C4-2B (cell line): ENCODE measurements at regions not wholly inside any gene's neighbourhood (a gene's known extent, or its start where the extent isn't known, plus 50 kb on each side); places are given as distances from the start of the nearest gene placed in this dataset.

ENCODE experiments used
- H3K27ac ChIP-seq: fragments of 450-650 bp; 2 replicates; pipeline ENCODE4 v1.5.1; 2017
- ZFX ChIP-seq: fragments of 450-650 bp; IDR thresholded peaks from 2 replicates; pipeline ENCODE4 v1.6.1; 2017
- TF ChIP-seq, protein P1 (sequence below): fragments of 450-650 bp; conservative IDR thresholded peaks from 2 replicates; pipeline ENCODE4 v1.5.1; 2017; ENCODE audit warnings: mild to moderate bottlenecking

DNA sequence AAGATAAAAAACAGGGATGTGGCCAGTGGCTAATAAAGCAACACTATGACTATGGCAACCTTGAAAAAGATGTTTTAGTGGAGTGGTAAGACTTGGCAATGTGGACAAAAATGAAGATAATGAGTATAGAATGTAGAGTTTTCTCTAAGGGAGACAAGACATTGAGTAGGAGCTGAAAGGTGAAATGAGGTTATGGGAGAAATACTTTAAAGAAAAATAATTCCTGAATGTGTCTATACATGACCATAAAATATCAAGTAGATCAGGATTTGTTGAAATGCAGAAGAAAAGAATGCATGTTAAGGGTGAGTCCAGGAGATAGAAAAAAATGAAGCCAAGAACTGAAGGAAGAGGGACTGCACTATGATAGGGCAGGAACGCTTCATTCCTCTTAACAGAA lies 101.6 kb upstream of the CARD18 start:
- TF ChIP-seq, protein P1, sequence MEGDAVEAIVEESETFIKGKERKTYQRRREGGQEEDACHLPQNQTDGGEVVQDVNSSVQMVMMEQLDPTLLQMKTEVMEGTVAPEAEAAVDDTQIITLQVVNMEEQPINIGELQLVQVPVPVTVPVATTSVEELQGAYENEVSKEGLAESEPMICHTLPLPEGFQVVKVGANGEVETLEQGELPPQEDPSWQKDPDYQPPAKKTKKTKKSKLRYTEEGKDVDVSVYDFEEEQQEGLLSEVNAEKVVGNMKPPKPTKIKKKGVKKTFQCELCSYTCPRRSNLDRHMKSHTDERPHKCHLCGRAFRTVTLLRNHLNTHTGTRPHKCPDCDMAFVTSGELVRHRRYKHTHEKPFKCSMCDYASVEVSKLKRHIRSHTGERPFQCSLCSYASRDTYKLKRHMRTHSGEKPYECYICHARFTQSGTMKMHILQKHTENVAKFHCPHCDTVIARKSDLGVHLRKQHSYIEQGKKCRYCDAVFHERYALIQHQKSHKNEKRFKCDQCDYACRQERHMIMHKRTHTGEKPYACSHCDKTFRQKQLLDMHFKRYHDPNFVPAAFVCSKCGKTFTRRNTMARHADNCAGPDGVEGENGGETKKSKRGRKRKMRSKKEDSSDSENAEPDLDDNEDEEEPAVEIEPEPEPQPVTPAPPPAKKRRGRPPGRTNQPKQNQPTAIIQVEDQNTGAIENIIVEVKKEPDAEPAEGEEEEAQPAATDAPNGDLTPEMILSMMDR = no peak
- no peak for TF ChIP-seq ZFX
- no peak overlapping the region for H3K27ac ChIP-seq

DNA sequence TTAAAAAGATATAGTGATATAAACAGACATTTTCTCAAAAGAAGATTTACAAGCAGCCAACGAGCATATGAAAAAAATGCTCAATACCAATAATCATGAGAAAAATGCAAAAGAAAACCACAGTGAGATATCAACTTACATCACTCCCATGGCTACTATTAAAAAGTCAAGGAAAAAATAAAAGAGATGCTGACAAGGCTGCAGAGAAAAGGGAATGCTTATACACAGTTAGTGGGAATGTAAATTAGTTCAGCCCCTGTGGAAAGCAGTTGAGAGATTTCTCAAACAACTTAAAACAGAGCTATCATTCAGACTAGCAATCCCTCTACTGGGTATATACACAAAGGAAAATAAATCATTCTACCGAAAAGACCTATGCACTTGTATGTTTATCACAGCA lies 97.1 kb upstream of the CARD18 start:
- H3K27ac ChIP-seq = no peak overlapping the region
- TF ChIP-seq, protein P1 = no peak
- TF ChIP-seq ZFX = no peak

- no peak overlapping the region for H3K27ac ChIP-seq
- no peak for TF ChIP-seq ZFX
- TF ChIP-seq, protein P1 = no peak
Measured at GRCh38 chr11:105233285-105233684, 93.7 kb upstream of the CARD18 start.

- TF ChIP-seq ZFX = no peak
- TF ChIP-seq, protein P1 = no peak
Measured at GRCh38 chr11:105232021-105232420, 92.5 kb upstream of the CARD18 start.

DNA sequence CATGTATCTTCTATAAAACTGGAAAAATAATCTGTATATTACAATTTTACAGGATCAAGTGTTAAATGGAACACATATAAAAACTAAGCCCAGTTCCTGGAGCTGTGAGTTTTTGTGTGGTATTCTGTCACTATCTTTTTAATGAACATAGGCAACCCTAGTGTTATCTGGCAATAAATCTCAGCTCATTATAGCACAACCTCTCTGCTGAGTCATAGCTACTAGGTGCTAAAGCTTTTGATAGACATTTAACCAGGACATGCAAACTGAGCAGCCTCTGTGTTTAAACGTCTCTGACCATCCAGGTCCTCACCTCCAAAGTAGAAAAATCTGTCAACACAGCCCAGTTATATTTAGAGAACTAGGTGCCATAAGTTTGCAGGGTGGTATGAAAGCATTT lies 91.0 kb upstream of the CARD18 start:
- no peak for TF ChIP-seq ZFX
- TF ChIP-seq, protein P1 = no peak

More at GRCh38 chr11:105232021-105232420, 92.5 kb upstream of the CARD18 start:
- H3K27ac ChIP-seq = no peak overlapping the region

GRCh38 chr11:105229761-105230160 lies 90.2 kb upstream of the CARD18 start:
- TF ChIP-seq ZFX = no peak
- TF ChIP-seq, protein P1 = no peak
- H3K27ac ChIP-seq = no peak overlapping the region

More for the DNA sequence above, 91.0 kb upstream of the CARD18 start:
- H3K27ac ChIP-seq = no peak overlapping the region

GRCh38 chr11:105229257-105229656 lies 89.7 kb upstream of the CARD18 start:
- H3K27ac ChIP-seq = no peak overlapping the region
- TF ChIP-seq ZFX = no peak
- TF ChIP-seq, protein P1 = no peak
